HG03196 (cell line): ENCODE measurements at regions not wholly inside any gene's neighbourhood (a gene's known extent, or its start where the extent isn't known, plus 50 kb on each side); places are given as distances from the start of the nearest gene placed in this dataset.
"Not testable (repeated sequence)": the region's sequence is repeated elsewhere in the genome, so short reads cannot be mapped to it uniquely, and the experiment has no call there.

Experiments used
- ATAC-seq: cut with Tn5 transposase; IDR thresholded peaks from one replicate; pipeline ENCODE4 v1.9.1; 2021; ENCODE audit not compliant: unreplicated experiment

GRCh38 chr21:39083377-39084008 lies 99.8 kb downstream of the PSMG1 start:
- ATAC-seq = no peak

- ATAC-seq = no peak
Observed at GRCh38 chr21:39082656-39083376, 100.4 kb downstream of the PSMG1 start.

- ATAC-seq = no peak
Observed at GRCh38 chr21:39080366-39080765, 102.9 kb downstream of the PSMG1 start.

DNA sequence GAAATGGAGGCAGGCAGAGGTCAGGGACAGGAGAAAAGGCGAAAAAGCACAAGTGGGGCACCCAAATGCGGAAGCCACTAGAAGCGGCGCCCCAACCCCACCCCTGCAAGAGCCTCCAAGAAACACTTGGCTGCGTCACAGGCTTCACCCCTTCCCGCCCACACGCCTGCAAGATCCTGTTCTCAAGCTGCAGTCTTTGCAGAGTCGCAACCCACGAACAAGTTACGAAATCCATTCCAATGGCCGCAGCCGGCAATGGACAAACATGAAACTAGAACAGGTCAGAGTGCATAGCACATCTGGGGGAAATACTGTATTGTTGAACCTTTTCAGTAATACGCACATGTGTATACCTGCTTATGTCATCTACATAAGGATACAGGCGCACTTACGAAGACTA lies 103.6 kb downstream of the PSMG1 start:
- no peak for ATAC-seq

DNA sequence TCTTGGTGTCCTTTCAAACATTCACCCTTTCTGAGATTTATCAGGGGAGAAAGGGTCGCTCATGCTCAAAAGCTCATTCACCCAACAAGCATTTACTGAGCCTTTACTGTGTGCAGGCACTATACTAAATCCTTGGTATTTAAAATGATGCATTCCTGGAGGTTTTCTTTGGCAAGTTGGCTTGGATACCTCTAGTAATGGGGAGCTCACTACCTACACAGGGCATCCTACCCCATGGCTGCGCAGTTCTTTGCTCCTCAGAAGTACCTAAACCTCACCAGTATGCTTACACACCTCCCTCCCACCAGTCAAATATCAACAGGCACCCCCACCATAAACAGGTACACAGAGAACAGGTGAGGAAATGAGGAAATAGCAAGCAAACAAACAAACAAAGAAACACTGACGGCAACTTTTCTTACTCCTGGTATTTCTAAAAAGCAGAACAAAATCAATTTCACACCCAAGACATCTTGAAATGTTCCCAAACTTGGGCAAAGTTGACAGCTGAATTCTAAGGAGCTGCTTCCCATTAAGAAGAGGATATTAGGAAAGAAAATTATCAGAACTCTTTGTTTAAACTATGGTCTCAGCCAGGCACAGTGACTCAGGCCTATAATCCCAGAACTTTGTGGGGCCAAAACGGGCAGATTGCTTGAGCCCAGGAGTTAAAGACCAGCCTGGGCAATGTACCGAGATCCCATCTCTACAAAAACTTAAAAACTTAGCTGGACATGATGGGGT lies 104.8 kb downstream of the PSMG1 start:
- no peak for ATAC-seq

DNA sequence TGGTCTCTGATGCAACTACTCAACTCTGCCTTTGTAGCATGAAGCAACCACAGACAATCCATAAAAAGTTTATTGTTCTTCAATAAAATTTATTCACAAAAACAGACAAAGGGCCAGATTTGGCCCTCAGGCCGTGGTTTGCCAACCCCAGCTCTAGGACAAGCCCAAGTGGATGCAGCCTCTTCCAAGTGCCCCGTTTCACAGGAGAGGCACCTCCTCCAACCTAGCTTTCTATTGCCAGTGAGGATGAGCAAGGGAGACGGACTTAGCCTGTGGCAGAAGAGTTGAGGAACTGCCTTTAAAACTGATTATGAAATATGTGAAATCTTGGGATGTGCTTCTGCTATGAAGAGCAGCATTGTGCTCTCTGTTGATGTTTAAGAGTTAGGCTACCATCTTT lies 105.4 kb downstream of the PSMG1 start:
- ATAC-seq = no peak

DNA sequence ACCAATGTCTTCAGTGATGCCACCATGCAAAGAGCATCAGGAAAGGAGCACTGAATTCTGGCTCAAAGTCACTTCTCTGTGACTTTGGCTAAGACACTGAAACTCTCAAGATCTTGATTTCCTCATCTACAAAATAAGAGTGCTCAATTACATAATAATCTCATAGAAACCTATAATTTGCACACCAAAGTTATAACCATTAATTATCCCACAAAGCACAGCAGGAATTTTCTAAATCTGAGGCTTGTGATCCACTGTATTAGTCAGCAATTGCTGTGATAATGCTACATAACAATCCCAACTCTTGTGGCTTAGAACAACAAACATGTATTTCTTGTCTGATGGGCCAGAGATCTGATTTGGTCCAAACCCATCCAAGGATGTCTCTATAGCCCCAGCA lies 108.7 kb downstream of the PSMG1 start:
- no peak for ATAC-seq

DNA sequence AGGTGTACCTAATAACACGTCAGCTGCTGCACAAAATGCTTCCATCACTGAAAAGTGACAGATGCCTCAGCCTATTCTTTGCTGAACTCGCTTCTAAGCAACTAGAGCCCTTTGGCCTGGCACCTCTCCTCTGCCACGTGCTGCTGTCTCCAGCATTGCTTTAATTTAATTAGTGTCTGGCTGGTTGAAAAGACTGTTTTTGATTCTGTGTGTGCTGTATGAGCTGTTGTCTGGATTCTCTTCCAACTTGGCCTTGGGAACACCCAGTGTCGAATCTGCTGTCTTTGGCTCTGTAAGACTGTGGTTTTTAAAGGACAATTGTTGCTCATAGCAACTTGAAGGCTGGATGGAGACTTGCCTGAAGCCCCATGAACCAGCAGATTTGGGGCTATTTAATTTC lies 109.5 kb downstream of the PSMG1 start:
- no peak for ATAC-seq

- no peak for ATAC-seq
Observed at GRCh38 chr21:39073063-39073462, 110.2 kb downstream of the PSMG1 start.

GRCh38 chr21:39072468-39072867 lies 110.8 kb downstream of the PSMG1 start:
- ATAC-seq = no peak

DNA sequence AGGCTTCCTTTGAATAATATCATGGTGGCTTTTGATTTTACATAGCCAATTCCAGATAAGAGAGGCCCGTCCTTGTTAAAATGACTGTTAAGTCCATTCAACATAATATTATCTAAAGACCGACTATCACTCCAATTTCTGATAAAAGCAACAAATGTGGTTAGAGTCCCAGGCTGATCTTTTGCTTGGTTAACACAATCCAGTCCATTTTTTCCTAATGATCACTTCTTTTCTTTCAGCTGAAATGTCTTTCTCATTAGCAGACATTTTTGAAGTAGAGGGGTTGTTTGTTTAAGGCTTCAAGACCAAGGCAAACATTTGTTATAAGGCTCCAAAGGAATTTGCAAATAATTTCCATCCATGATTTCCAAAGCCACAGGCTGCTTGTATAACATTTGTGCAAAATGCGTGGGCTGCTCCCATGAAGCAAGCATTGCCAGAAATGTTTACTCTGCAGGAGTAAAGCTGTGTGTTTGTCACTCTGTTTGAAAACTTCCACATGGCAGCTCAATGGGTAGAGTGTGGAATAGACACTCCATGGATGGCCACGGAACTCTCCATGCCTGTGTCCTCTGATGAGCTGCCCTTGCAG lies 111.5 kb downstream of the PSMG1 start:
- no peak for ATAC-seq

DNA sequence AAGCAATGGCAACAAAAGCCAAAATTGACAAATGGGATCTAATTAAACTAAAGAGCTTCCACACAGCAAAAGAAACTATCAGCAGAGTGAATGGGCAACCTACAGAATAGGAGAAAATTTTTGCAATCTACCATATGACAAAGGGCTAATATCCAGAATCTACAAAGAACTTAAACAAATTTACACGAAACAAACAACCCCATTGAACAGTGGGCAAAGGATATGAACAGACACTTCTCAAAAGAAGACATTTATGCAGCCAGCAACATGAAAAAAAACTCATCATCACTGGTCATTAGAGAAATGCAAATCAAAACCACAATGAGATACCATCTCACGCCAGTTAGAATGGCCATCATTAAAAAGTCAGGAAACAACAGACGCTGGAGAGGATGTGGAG lies 113.4 kb downstream of the PSMG1 start:
- not testable (repeated sequence) for ATAC-seq

- ATAC-seq = no peak
Observed at GRCh38 chr21:39066829-39067780, 116.1 kb downstream of the PSMG1 start.

DNA sequence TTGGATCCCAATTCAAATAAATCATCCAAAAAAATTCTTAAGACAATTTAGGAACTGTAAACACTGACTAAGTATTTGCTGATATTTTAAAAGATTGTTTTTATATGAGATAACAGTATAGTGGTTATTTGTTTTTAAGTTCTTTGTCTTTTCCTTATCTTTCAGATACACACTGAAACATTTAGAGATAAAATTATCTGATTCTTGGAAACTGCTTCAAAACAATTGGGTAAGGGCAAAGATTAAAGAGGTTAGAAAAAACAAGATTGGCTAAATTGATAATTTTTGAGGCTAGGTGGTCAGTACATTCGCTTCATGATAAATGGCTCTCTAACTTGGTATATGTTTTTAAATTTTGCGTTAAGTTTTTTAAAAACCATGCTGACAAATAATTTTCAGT lies 117.3 kb downstream of the PSMG1 start:
- no peak for ATAC-seq

DNA sequence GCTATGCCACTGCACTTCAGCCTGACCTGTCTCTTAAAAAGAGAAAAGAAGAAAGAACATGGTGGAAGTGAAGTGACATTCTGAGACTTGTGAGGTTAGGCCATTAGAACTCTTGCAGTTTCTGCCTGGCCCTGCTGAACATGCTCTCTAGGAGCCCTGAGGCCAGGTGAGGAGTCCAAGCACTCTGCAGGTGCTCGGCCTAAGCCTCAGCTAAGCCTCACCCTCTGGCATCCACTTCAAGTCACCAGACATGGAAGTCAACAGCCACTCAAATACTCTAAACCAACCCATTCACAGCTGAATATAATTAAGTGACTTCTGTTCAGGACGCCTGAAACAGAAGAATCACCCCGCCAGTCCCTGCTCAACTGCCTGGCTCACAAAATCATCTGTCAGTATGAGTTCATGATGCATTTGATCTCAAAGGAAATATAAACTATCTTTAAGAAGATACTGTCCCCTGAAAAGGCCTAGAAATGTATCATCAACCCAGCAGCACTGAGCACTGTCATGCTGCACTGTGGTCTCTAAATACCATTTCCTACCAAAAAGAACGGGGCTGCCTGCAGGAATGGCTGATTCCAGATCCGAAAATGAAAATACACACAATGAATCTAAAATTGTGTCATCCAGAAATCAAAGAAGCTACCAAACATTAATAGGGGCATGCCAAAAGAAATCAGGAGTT lies 118.8 kb downstream of the PSMG1 start:
- no peak for ATAC-seq

DNA sequence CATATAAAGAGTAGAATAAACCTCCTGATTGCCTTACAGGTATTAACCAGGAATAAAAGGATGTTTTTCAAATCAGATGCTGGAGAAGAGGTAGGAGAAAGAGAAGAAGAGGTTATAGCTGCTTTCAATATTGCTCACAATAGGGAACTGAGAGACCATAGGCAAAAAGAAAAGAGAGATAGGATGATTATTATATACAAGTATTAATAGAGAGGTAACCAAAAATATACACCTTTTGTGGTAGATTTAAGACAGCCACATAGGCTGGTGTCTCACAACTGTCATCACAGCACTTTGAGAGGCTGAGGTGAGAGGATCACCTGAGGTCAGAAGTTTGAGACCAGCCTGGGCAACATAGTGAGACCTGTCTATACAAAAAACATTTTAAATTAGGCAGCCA lies 119.7 kb downstream of the PSMG1 start:
- no peak for ATAC-seq

DNA sequence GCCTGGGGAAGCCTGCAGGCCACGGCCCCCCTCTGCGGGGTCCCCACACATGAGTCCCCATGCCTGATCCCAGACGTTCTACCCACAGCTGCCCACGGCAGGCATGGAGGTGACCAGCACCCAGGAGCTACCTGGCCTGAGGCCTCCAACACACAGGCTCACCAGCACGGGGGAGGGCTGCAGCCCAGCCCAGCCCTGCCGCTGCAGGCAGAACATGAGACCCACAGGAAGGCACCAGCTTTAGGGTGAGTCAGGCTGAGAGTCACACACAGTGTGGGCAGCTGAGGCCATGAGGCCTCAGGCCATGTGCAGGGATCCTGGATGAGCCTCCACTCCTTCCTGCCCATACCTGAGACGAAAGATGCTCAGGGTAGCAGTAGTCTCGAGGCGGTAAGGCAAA lies 121.1 kb downstream of the PSMG1 start:
- no peak for ATAC-seq

GRCh38 chr21:39061766-39062165 lies 121.5 kb downstream of the PSMG1 start:
- no peak for ATAC-seq

GRCh38 chr21:39060485-39061083 lies 122.7 kb downstream of the PSMG1 start:
- ATAC-seq = no peak

- no peak for ATAC-seq
Observed at GRCh38 chr21:39057121-39057520, 126.1 kb downstream of the PSMG1 start.
